GM21381 (cell line): ENCODE measurements at regions not wholly inside any gene's neighbourhood (a gene's known extent, or its start where the extent isn't known, plus 50 kb on each side); places are given as distances from the start of the nearest gene placed in this dataset.
"Not testable (repeated sequence)": the region's sequence is repeated elsewhere in the genome, so short reads cannot be mapped to it uniquely, and the experiment has no call there.

Source experiments
- ATAC-seq: cut with Tn5 transposase; IDR thresholded peaks from one replicate; pipeline ENCODE4 v1.9.1; 2021; ENCODE audit warnings: mild to moderate bottlenecking, moderate library complexity; ENCODE audit not compliant: unreplicated experiment

DNA sequence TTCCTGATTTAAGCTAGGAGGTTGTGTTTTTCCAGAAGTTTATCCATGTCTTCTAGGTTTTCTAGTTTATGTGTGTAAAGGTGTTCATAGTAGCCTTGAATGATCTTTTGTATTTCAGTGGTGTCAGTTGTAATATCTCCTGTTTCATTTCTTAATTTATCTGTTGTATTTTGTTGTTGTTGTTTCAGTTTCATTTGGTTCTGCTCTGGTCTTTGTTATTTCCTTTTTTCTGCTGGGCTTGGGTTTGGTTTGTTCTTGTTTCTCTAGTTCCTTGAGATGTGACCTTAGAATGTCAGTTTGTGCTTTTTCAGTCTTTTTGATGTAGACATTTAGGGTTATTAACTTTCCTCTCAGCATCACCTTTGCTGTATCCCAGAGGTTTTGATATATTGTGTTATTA, 62.8 kb downstream of the SCP2D1 start:
- ATAC-seq: not testable (repeated sequence)

DNA sequence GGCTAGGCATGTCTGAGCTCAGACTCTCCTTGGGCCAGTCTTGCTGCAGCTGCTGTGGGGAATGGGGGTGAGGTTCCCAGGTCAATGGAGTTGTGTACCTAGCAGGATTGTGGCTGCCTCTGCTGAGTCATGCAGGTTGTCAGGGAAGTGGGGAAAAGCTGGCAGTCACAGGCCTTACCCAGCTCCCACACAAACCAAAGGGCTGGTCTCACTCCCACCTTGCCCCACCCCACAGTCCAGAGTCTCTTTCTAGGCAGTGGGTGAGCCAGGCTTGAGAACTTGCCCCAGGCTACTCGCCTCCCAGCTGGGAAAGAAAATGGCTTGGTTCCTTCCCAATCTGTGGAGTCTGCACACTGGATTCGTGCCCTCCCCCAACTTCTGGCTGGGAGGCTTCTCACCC, 65.7 kb downstream of the SCP2D1 start:
- ATAC-seq: no peak

DNA sequence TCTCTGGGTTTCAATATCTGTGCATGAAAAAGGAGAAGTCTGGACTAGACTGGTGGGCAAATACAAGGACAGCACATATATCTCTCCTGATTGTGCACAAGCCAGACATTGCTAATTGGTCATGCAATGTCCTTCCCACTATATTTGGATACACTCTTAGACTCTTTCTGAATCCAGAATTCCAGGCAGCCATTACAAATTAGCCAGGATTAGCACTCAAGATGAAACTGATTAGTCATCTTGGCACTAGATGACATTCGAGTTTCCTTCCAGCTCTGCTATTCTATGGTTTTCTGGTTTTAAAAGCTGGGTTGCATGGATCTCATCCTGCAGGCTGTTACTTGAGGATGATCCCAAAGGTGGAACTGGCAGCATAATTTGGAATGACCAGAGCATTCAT, 73.2 kb downstream of the SCP2D1 start:
- ATAC-seq: no peak

DNA sequence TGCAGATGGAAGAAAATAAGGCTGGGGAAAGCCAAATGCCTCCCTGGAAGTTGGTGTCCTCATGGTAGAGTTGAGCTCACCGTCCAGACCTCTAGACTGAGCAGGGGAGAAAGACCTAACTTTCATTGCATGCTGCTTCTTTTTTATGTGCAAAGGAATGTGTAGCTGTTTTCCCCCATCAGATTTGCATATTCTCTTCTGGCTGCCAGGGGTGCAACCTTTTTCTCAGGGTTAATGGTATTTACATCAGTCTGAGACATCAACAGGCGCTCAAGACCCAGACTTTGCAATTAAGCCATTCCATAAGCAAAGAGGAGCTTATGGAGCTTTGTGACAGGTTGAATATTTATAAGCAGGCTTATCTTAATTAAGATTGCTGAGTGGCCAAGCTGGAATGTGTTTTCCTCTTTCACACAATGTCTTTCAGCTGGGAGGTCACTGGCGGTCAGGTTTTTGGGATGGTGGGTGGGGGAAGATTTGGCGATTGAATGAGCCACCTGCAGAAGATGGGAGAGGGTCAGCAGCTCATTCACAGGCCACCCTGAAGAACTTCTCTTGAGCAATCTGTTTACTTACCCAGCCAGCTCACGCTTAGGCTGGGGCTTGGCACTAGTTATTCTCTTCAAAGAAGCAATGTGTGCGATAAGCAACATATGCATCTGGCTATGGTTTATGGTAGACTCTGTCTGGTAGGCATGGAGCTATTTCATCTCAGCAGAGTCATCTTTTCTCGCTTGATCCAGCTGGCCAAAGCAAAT, 88.6 kb downstream of the SCP2D1 start:
- ATAC-seq: no peak

DNA sequence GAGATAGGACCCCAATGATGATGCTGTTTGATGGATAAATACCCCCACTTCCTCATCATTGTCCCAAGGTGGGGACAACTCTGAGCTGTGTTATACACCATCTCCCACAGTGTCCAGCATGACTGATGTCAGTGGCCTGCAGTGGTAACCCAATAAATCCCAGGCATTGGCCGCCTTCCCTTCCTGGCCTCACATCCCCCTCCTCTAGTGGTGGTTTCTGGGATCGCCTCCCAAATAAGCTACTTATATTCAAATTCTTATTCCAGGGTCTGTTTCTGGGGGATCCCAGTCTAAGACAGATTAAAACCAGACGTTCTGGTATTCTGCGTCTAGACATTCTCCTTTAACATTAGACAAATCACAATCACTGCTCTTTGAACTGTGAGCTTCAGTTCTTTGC, 90.6 kb downstream of the SCP2D1 start:
- ATAC-seq: no peak

DNA sequence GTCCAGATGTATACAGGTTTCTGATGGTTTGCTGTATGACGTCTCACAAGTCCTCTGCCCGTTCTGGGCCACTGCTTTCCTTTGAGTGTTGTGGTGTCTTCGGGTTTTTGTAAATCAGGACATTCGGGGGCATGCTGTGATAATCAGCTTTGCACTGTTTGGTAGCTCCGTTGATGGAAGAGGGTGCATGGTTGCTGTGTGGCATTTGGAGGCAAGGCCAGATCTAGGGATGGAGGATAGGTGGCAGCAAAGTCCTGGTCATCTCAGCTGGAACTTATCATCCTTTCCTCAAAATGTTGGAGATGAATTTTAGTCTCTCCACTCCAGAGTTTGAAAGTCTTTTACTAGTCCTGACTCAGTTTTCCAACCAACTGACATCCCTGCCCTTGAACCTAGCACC, 91.0 kb downstream of the SCP2D1 start:
- no peak for ATAC-seq

DNA sequence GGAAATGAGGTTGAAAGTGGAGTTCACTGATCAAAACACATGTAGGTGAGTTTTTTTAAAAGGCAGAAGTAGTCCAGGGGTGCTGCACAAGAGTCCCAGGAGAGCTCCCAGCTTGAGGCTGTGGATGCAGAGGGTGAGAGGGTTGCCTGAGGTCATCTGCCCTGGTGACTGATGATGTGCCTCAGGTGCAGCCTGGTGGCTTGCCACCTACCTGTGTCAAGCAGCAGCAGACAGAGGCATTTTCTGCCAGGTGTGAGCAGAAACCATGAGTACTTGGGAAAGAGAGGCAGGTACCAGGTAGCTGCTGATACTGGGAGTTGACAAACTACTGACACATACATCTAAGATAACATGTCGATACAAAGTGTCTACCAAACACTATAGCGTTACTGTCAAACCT, 92.5 kb downstream of the SCP2D1 start:
- ATAC-seq: no peak

DNA sequence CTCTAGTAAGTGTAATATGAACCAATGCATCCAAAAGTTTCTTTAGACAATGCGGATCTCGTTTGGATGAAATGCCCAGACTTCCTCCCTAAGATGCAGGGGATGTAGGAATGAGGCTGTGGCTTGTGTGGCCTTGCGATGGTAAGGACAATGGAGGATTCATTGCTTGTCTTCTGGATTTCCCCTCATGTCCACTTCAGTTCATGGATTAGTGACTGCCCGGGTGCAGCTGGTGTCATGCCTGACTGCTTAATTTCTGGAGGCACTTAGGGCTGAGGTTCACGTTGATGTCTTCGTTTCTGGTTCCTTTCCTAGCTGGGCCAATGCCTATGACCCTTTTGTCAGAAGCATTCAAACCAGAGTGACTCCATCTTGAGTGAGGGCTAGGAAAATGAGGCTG, 93.8 kb downstream of the SCP2D1 start:
- no peak for ATAC-seq

DNA sequence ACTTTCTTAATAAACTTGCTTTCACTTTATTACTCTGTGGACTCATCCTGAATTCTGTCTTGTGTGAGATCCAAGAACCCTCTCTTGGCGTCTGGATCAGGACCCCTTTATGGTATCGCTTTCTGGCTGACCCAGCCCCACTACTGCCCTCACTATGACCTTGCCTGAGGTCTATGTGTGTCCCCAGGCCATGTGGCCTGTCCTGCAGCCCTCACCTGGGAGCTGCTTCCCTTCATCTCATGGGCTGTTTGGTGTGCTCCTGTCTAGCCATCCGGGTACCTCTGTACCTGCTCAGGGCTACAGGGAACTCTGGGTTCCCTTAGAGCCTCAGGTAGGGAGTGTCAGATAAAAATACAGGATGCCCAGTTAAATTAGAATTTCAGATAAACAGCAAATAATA, 94.5 kb downstream of the SCP2D1 start:
- no peak for ATAC-seq

DNA sequence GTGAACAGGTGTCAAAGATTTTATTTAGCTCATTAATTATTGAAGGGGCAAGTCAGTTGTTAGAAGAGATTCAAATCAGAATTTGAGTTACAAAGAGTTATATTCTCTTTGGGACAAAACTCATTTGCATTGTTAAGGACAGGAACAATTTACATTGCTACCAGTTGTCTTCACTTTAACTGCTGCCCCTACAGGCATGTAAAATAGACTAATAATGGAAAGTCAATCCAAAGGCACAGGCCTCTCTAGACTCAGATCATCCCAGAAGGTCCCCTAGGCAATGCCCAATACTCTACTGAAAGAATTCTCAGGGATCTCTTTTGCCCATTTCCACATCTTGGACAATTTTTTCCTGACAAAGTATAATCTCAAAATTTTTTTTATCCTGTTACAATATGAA, 95.7 kb downstream of the SCP2D1 start:
- no peak for ATAC-seq

DNA sequence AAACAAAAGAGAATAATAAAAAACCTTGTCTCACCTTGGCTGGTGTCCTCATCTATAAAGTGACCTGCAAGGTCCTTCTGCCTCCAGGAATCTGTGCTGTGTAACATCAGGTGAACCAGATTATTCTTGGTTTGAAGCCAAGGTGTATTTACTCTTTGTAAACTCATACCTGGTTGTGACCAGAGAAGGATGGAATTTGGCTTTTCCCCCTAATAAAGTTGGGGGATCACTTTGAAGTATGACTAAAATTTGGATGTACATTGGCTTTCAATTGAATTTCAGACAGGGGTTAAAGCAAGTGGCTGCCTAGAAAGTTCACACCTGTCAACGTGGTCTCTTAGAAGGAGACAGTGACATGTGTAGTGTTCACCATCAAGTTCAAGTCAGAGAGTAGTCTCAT, 100.1 kb downstream of the SCP2D1 start:
- no peak for ATAC-seq

DNA sequence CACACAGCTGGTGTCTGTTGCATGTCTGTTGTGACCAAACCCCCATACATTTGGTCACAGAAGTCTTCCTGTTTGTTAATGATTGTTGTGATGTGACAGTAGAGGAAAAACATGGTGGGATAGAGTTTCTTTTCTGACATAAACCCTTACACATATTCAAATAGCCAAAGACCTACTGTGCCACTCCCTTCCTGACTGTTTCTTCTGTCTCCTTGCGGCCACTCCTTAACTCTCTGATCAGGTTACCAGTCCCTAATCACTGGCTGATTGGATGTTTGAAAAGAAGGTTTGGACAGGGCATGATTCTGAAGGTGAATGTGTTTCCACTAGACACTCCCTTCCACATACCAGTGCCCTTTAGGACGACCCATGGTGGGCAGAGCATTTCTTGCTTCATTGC, 101.2 kb downstream of the SCP2D1 start:
- no peak for ATAC-seq

DNA sequence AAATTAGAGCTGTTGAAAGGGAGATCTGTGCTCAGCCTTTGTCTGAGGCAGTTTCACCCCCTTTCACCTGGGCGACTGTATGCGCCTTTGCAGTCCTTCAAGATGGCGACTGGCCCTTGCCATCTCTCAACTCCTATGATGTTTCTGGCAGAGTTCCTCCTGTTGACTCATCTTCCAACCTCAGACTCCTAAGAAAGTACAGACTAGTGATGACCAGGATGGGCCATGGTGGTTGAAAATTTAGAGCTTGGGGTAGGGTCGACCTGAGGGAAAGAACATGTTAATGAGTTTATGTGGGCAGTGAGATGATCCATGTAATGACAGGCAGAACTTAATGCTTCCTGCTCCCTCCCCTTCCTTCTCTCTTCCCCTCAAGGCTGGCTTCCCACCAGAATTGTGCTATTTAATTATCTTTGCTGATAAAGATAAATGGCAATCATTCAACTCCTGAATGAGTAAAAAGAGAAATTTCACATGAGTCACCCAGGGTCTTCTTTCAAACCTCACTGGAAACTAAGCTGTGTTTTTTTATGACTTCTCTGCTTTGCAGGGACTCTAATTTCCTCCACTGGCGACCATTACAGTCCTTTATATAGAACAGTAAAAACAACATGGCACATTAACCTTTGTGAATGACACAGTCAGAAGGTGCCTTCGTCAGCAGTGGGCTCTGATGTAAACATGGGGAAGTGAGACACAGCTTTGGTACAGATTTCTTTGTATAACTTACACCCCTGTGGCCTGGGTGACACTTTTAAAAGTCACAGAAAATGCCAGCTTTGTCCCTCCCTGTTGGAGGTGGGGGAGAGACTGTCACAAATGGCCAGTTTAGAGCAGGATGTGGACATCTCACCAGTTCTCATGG, 103.5 kb downstream of the SCP2D1 start:
- ATAC-seq: no peak

DNA sequence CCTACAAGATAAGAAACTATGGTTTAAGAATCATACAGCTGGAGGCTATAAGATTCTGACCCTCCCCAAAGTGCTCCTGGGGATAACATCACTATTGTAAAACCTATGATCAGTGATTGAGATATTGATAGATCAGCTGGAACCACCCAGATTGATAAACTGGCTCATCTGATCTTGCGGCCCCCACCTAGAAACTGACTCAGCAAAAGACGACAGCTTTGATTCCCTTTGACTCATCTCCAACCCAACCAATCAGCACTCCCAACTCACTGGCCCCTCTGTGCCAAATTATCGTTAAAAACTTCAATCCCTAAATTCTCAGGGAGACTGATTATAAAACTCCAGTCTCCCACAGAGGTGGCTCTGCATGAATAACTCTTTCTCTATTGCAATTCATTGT, 106.4 kb downstream of the SCP2D1 start:
- ATAC-seq: no peak

DNA sequence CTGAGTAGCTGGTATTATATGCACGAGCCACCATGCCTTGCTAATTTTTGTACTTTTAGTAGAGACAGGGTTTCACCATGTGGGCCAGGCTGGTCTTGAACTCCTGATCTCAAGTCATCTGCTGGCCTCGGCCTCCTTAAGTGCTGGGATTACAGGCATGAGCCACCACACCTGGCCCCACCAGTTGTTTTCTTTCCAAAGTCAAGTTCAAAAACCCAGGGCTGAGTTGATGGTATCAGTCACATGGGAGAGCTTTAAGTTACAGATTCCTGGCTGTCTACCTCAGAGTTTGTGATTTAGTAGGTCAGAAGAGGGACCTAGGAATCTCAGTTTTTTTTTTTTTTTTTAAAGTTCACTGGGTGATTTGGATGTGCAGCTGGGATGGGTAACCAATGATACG, 107.7 kb downstream of the SCP2D1 start:
- no peak for ATAC-seq

DNA sequence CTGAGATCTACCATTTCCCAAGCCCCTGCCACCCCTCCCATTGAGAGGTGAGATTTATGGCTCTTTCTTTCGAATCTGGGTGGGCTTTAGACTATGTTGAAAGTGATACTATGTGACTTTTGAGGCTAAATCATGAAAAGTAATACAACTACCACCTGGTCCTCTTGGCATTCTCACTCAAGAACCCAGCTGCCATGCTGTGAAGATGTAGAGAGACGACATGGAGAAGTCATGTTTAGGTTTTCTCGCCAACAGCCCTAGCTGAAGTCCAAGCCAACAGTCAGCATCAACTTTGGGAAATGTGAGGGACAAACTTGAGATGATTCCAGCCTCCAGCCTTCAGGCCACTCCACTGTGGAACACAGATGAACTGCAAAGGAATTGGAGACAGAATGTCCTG, 108.7 kb downstream of the SCP2D1 start:
- ATAC-seq: no peak

DNA sequence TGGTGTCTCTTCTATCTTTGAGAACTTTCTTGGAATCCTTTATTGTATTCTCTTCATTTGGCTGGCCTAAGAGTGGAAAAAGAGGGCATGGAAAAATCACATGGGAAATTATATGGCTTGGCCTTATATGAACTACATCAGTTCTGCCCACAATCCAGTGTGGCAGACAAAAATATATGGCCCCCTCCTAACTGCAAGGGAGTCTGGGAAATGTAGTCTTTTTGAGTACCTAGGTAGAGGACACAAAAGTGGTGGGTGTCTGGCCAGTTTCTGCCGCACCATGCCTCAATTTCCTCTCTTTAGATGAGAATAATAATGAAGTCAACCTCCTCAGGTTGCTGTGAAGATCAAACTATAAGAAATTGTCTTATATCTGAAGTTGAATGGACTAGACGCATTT, 109.3 kb downstream of the SCP2D1 start:
- ATAC-seq: no peak

DNA sequence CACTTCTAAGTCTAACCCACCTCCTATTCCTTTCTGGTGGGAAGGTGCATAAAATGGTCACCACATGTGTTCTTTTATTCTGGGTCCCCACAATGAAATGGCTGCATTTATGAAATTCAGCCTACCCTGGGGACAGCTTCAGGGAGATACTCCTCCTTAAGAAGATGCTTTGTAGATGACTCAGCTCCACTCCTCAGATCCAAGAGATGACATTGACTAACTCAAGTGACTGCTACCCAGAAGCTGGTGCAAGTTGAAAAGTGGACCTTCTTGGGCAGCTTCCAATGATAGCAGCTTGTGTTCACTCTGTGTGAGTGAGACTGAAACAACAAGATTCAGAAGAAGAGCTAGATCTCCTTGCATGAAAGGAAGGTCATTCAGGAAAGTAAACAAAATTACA, 113.4 kb downstream of the SCP2D1 start:
- no peak for ATAC-seq

DNA sequence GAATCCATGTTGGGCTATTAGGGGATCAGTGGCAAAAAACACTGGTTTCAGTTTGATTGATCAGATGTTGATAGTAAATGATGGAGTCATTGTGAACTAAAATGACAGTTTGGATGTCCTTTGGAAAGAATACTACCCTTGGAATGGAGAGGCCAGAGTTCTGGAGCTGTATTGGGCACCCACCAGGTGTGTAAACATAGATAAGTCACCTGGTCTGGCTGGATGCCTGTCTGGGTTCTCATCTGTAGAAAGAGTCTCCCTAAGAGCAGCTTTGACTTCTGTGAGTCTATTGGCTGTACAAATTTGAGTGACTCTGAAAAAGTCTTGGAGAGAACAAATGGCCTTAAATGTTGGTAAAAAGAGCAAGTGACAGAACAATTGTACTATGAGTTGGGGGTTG, 115.0 kb downstream of the SCP2D1 start:
- ATAC-seq: no peak

DNA sequence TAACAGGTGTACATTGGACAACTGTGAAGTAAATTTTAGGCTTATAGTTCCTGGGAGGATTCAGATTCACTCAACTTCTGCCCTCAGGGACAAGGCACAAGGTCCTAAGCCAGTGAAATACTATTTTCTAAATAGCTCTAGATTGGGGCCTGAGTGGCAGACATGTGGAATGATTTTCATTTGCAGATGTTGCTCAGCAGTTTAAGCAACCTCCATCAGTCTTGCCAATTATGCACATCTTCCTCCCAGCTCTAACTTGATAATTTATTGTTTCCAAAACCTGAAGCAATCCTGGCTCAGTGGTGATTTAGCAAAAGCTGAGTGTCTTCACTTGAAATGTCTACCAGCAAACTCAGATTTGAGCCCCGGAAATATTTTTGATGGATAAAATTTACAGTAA, 116.2 kb downstream of the SCP2D1 start:
- ATAC-seq: no peak

DNA sequence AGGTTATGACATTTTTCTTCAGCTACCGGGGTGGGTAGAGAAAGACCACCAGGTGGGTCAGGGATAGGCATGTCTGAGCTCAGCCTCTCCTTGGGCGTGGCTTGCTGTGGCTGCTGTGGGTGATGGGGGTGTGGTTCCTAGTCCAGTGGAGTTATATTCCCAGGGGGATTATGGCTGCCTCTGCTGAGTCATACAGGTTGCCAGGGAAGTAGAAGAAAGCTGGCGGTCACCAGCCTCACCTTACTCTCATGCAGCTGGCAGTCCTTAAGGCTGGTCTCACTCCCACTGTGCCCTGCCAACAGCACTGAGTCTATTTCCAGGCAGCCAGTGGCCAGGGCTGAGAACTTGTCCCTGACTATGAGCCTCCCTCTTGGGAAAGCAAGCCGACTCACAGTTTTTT, 130.0 kb downstream of the SCP2D1 start:
- ATAC-seq: no peak

DNA sequence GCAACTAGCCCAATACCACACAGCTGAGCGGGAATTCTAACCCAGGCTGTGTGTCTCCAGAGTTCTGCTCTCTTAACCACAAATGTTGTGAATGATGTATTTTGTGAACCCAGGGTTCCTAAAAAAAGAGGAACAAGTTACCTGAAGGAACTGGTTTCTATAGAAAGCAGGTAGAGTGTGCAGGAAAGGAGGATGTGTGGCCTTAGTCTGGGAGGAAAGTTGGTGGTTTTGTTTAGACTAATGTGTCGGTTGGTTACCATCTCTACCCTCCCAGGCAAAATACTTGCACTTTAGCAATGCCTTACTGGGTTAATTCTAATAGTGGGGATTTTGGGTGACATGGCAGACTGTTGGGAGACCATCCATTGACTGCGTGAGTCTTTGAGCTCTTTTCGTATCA, 143.3 kb downstream of the SCP2D1 start:
- ATAC-seq: no peak
